ENCODE measurements at regions not wholly inside any gene's neighbourhood (a gene's known extent, or its start where the extent isn't known, plus 50 kb on each side); places are given as distances from the start of the nearest gene placed in this dataset.

- TF ChIP-seq CTCF (IDR thresholded peaks at IDR 0.05): no peak
- TF ChIP-seq POLR2A (IDR thresholded peaks at IDR 0.05): no peak
- TF ChIP-seq EP300 (IDR thresholded peaks at IDR 0.05): no peak
These were observed 573.0 kb upstream of the POM121L12 start for GRCh38 chr7:52462474-52462873.
